Activated T-helper 1 cell treated with anti-CD3 and anti-CD28 coated beads, Interleukin-2, amount 50 U/mL, for 16 hours (primary cell): ENCODE measurements at regions not wholly inside any gene's neighbourhood (a gene's known extent, or its start where the extent isn't known, plus 50 kb on each side); places are given as distances from the start of the nearest gene placed in this dataset.

Experiments
- DNase-seq, 2 donors: peaks; one replicate each; pipeline ENCODE4 v3.0.0-alpha.2; 2020; ENCODE audit warnings: low read depth in 1 of 2, low spot score in 1 of 2

- DNase-seq = no peak
Measured at GRCh38 chr12:107543416-107543815, 142.2 kb upstream of the PWP1 start.

- DNase-seq = no peak
Measured at GRCh38 chr12:107543841-107544240, 141.8 kb upstream of the PWP1 start.

DNA sequence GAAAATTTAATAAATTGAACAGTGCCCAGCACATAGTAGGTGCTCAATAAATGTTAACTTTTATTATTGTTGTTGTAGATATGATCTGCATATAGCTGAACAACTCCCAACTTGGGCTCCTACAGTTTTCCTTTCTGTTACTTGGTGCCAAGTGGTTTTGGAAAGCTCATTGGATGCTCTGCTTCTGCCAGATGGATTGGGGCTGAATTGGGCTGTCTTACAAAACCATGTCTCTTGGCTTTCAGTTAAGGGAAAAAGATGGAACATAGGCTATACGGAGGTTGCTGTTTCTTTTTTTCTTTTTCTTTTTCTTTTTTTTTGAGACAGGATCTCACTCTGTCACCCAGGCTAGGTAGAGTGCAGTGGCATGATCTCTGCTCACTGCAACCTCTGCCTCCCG, 140.7 kb upstream of the PWP1 start:
- no peak for DNase-seq

- no peak for DNase-seq
Measured at GRCh38 chr12:107545737-107546353, 139.8 kb upstream of the PWP1 start.

DNA sequence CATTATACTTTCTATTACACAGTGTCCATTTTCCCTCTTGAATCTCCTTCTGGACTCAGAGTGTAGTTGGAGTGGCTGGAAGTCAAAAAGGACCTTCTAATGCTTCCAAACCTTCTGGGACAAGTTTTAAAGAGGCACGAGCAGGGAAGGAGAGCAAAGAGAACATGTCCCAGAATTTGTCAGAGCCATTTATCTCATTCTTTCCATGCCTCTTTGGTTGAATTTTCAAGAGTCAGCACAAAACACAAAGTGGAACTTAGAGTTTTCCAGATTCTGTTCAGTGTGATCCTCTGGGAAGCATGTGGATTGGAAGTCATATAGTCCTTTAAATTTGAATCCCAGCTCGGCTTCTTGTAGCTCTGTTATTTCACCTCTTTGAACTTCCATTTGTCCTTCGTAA, 138.2 kb upstream of the PWP1 start:
- DNase-seq = no peak

GRCh38 chr12:107549651-107550480, 135.7 kb upstream of the PWP1 start:
- no peak for DNase-seq

- DNase-seq = no peak
Measured at GRCh38 chr12:107551434-107551833, 134.2 kb upstream of the PWP1 start.

GRCh38 chr12:107552263-107552662, 133.3 kb upstream of the PWP1 start:
- no peak for DNase-seq

GRCh38 chr12:107553211-107553765, 132.3 kb upstream of the PWP1 start:
- DNase-seq = no peak

GRCh38 chr12:107554941-107555340, 130.7 kb upstream of the PWP1 start:
- no peak for DNase-seq

GRCh38 chr12:107557026-107557425, 128.6 kb upstream of the PWP1 start:
- DNase-seq = no peak

- no peak for DNase-seq
Measured at GRCh38 chr12:107557589-107558100, 128.0 kb upstream of the PWP1 start.

DNA sequence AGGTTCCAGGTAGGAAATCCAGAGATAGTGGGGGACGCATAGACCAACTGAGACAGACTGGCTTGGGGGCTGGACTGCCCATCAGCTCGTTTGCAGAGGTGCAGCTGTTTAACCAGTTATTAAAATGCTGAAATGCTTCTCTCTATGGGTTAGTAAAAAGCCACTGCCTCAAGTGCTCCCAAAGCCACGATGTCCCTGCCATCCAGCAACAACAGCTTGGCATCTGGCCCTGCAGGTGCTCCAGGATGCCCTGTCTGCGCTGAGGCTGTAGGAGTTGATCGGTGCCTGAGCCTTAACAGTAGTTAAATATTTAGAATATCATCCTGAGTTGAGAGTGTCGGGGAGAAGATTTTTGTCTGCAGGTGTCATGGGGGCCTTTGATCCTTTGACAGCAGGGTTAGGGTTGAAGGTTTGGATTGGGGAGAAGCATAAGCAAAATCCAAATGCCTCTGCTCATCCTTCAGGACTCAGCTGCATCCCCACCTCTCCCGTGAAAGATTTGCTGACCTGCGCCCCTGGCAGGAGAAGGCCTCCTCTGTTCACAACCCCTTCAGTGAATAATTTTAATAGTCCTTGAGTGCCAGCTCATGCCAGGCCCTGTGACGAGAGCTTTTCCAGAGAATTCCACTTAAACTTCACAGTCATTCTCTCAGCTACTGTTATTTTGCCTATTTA, 127.3 kb upstream of the PWP1 start:
- DNase-seq = no peak

DNA sequence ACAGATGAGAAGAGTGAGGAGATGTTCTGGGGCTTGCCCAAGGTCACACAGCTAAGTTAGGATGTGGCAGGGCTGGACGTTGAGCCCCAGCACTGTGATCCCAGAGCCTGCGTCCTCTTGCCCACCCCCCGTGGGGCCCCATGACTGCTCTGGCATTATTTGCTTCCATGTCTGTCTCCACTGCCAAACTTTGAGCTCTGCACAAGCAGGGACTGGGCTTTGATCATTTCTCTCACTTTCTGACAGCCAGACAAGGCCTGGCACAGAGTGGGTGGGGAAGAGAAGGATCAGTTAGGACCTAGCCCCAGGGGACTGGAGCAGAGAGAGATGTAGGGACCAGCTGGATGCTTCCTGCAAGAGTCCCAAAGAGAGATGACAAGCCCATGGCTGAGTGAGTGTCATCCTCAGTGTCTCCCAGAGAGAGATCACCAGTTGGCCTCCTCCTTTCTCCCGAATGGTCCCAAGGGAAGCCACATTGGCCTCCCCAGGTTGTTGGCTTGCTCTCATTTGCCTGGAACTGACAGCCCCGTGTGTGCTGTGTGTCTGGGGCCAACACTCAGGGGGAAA, 126.7 kb upstream of the PWP1 start:
- DNase-seq = no peak

- no peak for DNase-seq
Measured at GRCh38 chr12:107560165-107560898, 125.3 kb upstream of the PWP1 start.

DNA sequence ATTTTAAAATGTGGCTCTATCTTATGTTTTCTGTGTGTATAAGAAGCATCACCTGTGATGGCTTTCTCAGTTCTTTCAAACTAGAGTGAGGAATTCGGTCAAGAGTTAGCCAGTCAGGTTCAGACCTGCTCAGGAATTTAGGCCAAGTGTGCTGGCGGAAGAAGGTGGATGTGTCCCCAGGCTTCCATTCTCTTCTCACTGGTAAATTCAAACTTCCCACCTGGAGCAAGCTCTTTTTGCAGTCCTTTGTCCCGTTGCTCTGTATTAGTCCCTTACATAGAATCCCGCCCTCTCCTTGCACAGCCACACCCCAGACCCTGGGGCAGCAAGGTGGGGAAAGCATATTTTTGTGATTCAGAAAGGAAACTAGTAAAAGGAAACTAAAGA, 124.7 kb upstream of the PWP1 start:
- DNase-seq = no peak

- DNase-seq = no peak
Measured at GRCh38 chr12:107564946-107565345, 120.7 kb upstream of the PWP1 start.

GRCh38 chr12:107565551-107565950, 120.0 kb upstream of the PWP1 start:
- no peak for DNase-seq

DNA sequence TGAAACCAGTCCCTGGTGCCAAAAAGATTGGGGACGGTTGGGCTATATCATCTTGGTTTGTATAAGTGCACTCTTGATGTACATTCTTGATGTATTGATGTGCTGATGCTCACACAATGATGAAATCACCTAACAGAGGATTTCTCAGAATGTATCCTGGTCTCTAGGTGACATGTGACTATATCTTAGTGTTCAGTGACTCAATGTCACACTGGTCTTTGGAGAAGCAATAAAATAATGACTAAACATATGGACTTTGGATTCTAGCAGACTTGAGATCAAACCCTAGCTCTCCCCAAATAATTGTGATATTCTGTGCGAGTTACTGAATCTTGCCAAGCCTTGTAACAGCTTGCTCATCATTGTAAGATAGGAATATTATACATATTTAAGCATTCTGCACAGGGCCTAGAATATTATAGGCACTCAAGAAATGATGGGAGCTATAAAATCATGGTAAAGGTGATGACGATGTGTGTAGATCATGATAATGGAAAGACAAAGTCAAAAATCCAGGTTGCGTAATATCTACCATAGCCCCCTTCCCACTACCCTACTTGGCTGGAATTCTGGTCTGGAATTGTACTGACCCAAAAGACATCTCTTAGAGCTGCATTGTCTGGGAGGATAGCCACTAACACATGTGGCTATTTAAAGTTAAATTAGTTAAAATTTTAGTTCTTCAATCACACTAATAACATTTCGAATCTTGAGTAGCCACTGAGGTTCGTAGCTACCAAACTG, 117.6 kb upstream of the PWP1 start:
- no peak for DNase-seq

DNA sequence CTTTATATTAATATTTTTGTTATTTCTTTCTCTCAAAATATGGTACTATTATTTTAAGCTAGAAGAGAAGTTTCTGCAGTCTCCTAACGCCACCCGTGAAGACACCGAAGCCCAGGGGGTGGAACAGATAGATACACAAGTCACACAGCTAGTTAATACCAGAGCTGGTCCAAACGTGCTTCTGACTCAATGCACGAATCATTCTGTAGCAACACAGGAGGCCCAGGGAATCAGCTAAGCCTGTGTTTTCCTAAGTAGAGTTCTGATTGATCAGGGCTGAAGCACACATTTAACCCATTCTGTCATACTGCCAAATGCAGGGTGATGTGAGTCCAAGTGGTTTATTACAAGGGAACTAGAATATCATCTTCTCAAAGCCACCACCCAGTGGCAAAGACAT, 116.9 kb upstream of the PWP1 start:
- no peak for DNase-seq
